ENCODE measurements at regions not wholly inside any gene's neighbourhood (a gene's known extent, or its start where the extent isn't known, plus 50 kb on each side); places are given as distances from the start of the nearest gene placed in this dataset.

DNA sequence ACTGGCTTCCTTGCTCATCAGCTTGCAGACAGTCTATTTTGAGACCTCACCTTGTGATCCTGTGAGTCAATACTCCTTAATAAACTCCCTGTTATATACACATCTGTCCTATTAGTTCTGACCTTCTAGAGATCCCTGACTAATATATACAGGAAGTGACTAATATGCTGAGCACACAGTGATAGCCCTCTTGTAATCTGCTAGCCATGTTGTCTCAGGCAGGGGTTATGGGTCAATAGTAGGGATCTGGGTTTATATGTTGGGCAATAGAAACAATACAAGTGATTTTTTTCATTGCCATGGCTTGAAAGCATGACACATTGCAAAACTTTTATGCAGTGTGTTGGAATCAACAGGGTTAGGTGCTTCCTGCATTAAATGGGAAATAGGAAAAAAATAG lies 562.2 kb downstream of the GALC start:
- intact Hi-C loops (cut with DNase I; ENCODE audit: low total_unique reads) = no loop called here
- no peak for DNase-seq (ENCODE audit: low spot score in 2 of 2)
- no peak for TF ChIP-seq POLR2A (IDR thresholded peaks at IDR 0.05)
- TF ChIP-seq, protein P1, sequence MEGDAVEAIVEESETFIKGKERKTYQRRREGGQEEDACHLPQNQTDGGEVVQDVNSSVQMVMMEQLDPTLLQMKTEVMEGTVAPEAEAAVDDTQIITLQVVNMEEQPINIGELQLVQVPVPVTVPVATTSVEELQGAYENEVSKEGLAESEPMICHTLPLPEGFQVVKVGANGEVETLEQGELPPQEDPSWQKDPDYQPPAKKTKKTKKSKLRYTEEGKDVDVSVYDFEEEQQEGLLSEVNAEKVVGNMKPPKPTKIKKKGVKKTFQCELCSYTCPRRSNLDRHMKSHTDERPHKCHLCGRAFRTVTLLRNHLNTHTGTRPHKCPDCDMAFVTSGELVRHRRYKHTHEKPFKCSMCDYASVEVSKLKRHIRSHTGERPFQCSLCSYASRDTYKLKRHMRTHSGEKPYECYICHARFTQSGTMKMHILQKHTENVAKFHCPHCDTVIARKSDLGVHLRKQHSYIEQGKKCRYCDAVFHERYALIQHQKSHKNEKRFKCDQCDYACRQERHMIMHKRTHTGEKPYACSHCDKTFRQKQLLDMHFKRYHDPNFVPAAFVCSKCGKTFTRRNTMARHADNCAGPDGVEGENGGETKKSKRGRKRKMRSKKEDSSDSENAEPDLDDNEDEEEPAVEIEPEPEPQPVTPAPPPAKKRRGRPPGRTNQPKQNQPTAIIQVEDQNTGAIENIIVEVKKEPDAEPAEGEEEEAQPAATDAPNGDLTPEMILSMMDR (IDR thresholded peaks at IDR 0.05) = no peak

GRCh38 chr14:87430214-87430613 lies 562.8 kb downstream of the GALC start:
- 73 to 75% methylated on average over 7 of the region's 7 CpGs for WGBS, 2 donors
- intact Hi-C loops (cut with DNase I; ENCODE audit: low total_unique reads) = no loop called here
- no peak overlapping the region for H3K4me3 ChIP-seq (ENCODE audit: low read depth, poor library complexity, severe bottlenecking)
- no peak for DNase-seq (ENCODE audit: low spot score in 2 of 2)
- no peak for TF ChIP-seq POLR2A (IDR thresholded peaks at IDR 0.05)
- TF ChIP-seq, protein P1 (IDR thresholded peaks at IDR 0.05) = no peak

More for the DNA sequence above, 562.2 kb downstream of the GALC start:
- H3K4me3 ChIP-seq (ENCODE audit: low read depth, poor library complexity, severe bottlenecking) = no peak overlapping the region

GRCh38 chr14:87419925-87420324 lies 573.1 kb downstream of the GALC start:
- H3K4me3 ChIP-seq (ENCODE audit: low read depth, poor library complexity, severe bottlenecking) = no peak overlapping the region
- 84 to 95% methylated on average over 2 of the region's 2 CpGs for WGBS, 2 donors
- intact Hi-C loops (cut with DNase I; ENCODE audit: low total_unique reads) = no loop called here
- no peak for DNase-seq (ENCODE audit: low spot score in 2 of 2)
- TF ChIP-seq, protein P1 (IDR thresholded peaks at IDR 0.05) = no peak
- no peak for TF ChIP-seq POLR2A (IDR thresholded peaks at IDR 0.05)

DNA sequence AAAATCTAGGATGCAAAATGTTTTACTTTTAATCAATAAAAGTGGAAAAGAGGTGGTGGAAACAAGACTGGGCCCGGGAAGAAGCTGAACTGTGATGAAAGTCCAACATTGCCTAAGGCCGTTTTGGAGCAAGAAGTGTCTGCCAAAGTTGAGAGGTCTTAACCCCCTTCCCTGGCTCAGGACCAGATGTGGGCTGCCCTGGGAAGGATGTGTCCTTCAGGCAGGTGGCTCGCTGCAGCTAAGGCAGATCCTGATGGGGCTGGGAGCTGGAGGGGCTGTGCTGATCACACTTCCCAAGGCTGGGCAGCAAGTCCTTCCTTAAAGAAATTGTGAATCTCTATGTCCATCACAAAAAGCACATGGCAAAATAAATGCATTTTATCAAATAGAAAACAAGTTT lies 581.6 kb downstream of the GALC start:
- WGBS, 2 donors = 39 to 47% methylated on average over 3 of the region's 3 CpGs
- no peak for DNase-seq (ENCODE audit: low spot score in 2 of 2)
- no peak for TF ChIP-seq POLR2A (IDR thresholded peaks at IDR 0.05)
- TF ChIP-seq, protein P1 (IDR thresholded peaks at IDR 0.05) = no peak
- H3K4me3 ChIP-seq (ENCODE audit: low read depth, poor library complexity, severe bottlenecking) = no peak overlapping the region
- intact Hi-C loops (cut with DNase I; ENCODE audit: low total_unique reads) = no loop called here

DNA sequence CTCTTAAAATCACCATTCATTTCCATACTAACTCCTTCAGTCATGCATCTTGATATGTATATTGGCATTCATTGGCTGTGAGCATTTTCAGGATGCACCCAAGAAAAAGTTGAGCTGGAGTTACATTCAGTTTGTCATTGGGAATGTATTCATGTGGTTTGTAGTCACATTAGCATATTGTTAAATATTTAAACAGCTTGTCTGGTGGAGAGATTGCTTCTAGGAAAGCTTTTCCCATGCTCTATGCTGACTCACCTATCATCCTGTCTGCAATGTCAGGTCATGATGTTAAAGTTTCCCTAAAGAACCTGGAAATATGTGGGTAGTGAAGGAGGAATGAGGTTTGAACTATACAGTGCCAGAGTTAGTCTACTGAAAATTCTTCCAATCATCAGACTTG lies 583.6 kb downstream of the GALC start:
- no peak overlapping the region for H3K4me3 ChIP-seq (ENCODE audit: low read depth, poor library complexity, severe bottlenecking)
- intact Hi-C loops (cut with DNase I; ENCODE audit: low total_unique reads) = no loop called here
- no peak for TF ChIP-seq POLR2A (IDR thresholded peaks at IDR 0.05)
- TF ChIP-seq, protein P1 (IDR thresholded peaks at IDR 0.05) = no peak
- no peak for DNase-seq (ENCODE audit: low spot score in 2 of 2)

DNA sequence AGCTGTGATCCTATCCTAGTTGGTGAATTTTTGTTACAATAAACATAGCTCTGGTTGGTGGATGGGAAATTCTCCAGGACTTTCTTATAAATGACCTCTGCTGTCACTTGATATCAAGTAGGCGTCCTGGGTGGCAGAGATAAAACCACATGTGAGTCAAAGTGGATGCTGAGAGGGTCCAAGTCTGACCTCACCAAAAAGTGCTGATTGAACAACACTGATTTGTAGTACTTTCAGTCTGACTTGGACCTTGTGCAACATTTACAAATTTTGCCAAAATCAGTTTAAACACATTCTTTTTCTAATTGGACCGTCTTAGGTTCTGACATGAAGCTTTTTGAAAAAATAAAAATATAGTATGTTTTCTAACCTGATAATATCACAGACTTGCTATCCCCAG lies 585.6 kb downstream of the GALC start:
- TF ChIP-seq, protein P1 (IDR thresholded peaks at IDR 0.05) = no peak
- TF ChIP-seq POLR2A (IDR thresholded peaks at IDR 0.05) = no peak
- 48 to 63% methylated on average over 2 of the region's 2 CpGs for WGBS, 2 donors
- no peak overlapping the region for H3K4me3 ChIP-seq (ENCODE audit: low read depth, poor library complexity, severe bottlenecking)
- intact Hi-C loops (cut with DNase I; ENCODE audit: low total_unique reads) = no loop called here
- DNase-seq (ENCODE audit: low spot score in 2 of 2) = no peak
